COR-L47 (cell line): ENCODE measurements at regions not wholly inside any gene's neighbourhood (a gene's known extent, or its start where the extent isn't known, plus 50 kb on each side); places are given as distances from the start of the nearest gene placed in this dataset.
"Not testable (repeated sequence)": the region's sequence is repeated elsewhere in the genome, so short reads cannot be mapped to it uniquely, and the experiment has no call there.

Experiments used
- DNase-seq: peaks from one replicate; lab custom pipeline; 2025; lab: John Stamatoyannopoulos, UW

DNA sequence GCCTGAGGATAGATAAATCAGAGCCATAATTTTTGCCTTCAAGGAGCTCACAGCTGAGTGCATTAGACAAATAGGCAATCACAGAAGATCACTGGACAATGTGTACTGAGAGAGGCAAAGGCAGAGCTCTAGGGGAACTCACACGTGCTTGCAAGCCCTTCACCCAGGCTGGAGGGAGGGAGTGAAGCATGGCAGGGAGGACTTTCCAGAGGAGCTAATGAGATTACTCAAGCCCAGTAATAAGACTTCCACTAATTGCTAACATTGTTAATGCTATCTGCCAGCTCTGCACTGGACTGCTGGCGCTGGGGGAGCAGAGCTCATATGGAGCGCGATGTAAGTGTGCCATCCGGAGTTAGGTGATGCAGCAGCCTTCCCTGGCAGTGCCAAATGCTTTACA, 408.4 kb downstream of the NTRK2 start:
- no peak for DNase-seq

- DNase-seq: not testable (repeated sequence)
These were observed 407.6 kb downstream of the NTRK2 start for GRCh38 chr9:85077146-85077545.
